ENCODE measurements at regions not wholly inside any gene's neighbourhood (a gene's known extent, or its start where the extent isn't known, plus 50 kb on each side); places are given as distances from the start of the nearest gene placed in this dataset.

DNA sequence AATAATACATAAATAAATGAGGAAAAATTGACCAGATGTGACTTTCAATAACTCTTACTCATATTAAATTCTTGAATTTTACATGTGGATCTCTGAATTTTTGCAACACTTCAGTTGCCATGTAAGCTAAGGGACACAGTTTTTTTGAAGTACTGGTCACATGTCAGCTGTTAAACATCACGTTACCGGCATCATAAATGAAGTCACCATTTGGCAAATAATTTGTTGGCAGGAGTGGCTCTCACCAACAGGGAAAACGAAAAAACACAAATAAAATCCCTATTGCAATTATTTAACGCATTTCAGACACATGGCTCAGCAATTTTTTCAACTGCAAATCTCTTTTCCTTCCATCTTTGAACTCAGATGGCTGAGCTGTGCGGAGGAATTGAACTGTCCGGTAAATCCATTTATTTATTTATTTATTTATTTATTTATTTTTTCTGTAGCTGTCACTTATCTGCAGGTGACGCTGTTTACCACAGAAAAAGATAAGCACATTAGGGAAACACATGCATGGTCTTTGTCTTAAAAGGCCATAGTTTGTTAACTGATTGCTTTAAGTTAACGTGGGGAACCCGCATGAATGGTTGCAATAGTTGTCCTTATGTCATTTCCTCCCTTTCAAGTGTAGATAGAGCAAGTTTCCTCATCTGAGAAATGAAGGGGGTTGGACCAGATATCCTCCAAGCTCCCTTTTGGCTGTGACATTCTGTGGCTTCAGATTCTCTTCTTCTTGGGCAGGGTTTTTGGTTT is 64.7 kb upstream of the JAZF1 start:
- Histone ChIP-seq H3K9me3 (ENCODE audit: low read depth) (no peaks in the 10 kb centered on the region), H3K36me3 (no peaks in the 10 kb centered on the region), H3K27me3 (no peaks in the 10 kb centered on the region), H3K4me3 (no peak overlapping the region), H3K4me1 (ENCODE audit: low read depth) (no peaks in the 10 kb centered on the region), H3K27ac (no peak overlapping the region)
- TF ChIP-seq, protein P1, sequence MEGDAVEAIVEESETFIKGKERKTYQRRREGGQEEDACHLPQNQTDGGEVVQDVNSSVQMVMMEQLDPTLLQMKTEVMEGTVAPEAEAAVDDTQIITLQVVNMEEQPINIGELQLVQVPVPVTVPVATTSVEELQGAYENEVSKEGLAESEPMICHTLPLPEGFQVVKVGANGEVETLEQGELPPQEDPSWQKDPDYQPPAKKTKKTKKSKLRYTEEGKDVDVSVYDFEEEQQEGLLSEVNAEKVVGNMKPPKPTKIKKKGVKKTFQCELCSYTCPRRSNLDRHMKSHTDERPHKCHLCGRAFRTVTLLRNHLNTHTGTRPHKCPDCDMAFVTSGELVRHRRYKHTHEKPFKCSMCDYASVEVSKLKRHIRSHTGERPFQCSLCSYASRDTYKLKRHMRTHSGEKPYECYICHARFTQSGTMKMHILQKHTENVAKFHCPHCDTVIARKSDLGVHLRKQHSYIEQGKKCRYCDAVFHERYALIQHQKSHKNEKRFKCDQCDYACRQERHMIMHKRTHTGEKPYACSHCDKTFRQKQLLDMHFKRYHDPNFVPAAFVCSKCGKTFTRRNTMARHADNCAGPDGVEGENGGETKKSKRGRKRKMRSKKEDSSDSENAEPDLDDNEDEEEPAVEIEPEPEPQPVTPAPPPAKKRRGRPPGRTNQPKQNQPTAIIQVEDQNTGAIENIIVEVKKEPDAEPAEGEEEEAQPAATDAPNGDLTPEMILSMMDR (IDR thresholded peaks at IDR 0.05; ENCODE audit: low read depth, low read length): no peak
- no peak for DNase-seq (ENCODE audit: low read depth in 1 of 2, low spot score in 1 of 2)

DNA sequence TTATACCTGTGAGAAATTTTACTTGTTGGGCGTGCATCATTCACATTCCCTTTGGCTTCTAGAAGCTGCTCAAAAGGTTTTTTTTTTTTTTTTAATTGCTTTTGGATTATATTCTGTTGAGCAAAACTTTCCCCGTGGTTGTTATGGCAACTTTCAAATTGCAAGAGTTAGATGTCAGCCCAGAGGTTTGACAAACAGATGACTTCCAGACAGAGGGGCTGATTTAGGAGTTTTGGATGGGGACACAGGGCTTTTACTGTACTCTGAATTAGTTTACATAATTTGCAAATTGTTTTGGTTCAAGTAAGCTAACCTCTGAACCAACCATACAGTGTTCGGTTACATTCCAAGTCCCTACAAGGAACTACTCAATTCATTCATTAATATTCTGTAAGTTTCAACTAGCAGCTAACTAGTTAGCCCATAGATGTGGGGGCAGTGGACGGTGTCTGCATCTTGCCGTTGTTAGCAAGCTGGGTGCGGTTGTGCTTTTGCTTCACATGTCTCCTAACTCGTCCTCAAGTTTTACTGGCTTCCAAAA is 66.4 kb upstream of the JAZF1 start:
- H3K27ac ChIP-seq: no peak overlapping the region
- H3K27me3 ChIP-seq: no peaks in the 10 kb centered on the region
- TF ChIP-seq, protein P1 (IDR thresholded peaks at IDR 0.05; ENCODE audit: low read depth, low read length): no peak

DNA sequence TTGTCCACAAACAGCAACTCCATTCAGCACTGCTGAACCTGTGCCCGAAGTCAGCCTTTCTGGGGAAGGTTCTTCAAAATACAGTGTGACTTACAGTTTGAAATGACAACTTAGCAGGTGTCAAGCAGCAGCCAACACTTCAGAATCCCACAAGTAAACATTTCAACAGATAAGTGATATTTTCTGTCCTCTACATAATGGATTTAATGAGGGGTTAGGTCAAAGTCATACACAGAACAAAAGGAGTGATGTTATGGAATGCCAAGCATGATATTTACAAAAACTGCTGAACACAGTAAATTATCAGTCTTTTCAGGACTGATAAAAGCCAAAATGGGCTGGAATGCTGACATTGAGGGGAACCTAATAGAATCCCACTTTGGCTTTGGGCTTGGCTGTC is 77.6 kb upstream of the JAZF1 start:
- no peak overlapping the region for H3K27ac ChIP-seq
- H3K27me3 ChIP-seq: no peaks in the 10 kb centered on the region
- no peaks in the 10 kb centered on the region for H3K4me1 ChIP-seq (ENCODE audit: low read depth)
- H3K9me3 ChIP-seq (ENCODE audit: low read depth): no peaks in the 10 kb centered on the region
- no peaks in the 10 kb centered on the region for H3K36me3 ChIP-seq
- DNase-seq (ENCODE audit: low read depth in 1 of 2, low spot score in 1 of 2): no peak
- H3K4me3 ChIP-seq: no peak overlapping the region
- TF ChIP-seq, protein P1 (IDR thresholded peaks at IDR 0.05; ENCODE audit: low read depth, low read length): no peak

More for the DNA sequence above, 66.4 kb upstream of the JAZF1 start:
- Histone ChIP-seq H3K4me1 (ENCODE audit: low read depth) (no peaks in the 10 kb centered on the region), H3K4me3 (no peak overlapping the region), H3K9me3 (ENCODE audit: low read depth) (no peaks in the 10 kb centered on the region), H3K36me3 (no peaks in the 10 kb centered on the region)
- no peak for DNase-seq (ENCODE audit: low read depth in 1 of 2, low spot score in 1 of 2)

DNA sequence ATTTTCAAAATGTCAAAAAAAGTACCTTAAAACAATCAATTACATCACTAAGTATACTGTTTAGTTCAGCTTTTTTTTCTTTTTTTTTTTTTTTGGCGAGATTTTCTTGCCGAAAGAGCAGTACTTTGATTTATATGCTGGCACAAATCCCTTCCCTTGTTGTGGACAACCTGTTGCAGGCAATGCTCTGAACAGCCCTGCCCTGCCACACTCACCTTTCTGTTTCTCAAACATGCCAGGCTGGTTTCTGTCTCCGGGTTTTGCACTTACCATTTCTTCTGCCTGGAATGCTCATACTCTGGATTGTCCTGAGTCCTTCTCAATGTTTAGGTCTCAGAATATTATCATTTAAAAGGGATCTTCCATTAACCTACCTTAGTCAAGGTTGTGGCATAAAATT is 80.4 kb upstream of the JAZF1 start:
- Histone ChIP-seq H3K4me1 (ENCODE audit: low read depth) (no peaks in the 10 kb centered on the region), H3K27me3 (no peaks in the 10 kb centered on the region), H3K36me3 (no peaks in the 10 kb centered on the region), H3K27ac (no peak overlapping the region), H3K4me3 (no peak overlapping the region), H3K9me3 (ENCODE audit: low read depth) (no peaks in the 10 kb centered on the region)
- TF ChIP-seq, protein P1 (IDR thresholded peaks at IDR 0.05; ENCODE audit: low read depth, low read length): no peak
- no peak for DNase-seq (ENCODE audit: low read depth in 1 of 2, low spot score in 1 of 2)

DNA sequence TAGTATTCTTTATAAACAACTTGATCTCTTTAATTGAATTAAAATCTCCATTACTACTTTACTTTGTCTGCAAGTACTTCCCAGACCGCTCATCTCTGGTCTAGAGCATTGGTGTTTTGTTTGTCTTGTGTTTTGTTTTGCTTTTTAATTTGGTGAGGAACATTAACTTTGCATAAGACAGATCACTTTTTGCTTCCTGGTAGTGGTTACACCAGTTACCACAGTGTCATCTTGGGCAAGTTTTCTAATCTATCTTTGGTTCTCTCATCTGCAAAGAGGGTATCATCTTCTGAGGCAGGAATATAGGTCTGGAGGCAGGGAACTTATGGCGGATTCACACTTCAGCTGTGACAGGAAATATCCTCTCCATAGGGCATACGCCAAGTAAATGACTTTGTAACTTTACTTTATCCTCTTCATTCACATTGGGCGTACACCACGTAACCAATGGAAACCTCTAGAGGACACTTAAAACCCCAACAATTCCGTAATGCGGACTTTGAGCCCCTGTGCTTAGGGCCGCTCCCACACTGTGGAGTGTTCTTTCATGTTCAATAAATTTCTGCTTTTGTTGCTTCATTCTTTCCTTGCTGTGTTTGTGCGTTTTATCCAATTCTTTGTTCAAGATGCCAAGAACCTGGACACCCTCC is 83.2 kb upstream of the JAZF1 start:
- no peaks in the 10 kb centered on the region for H3K4me1 ChIP-seq (ENCODE audit: low read depth)
- H3K27me3 ChIP-seq: no peaks in the 10 kb centered on the region
- no peaks in the 10 kb centered on the region for H3K9me3 ChIP-seq (ENCODE audit: low read depth)
- no peak overlapping the region for H3K27ac ChIP-seq
- no peaks in the 10 kb centered on the region for H3K36me3 ChIP-seq
- DNase-seq (ENCODE audit: low read depth in 1 of 2, low spot score in 1 of 2): no peak
- TF ChIP-seq, protein P1 (IDR thresholded peaks at IDR 0.05; ENCODE audit: low read depth, low read length): no peak
- no peak overlapping the region for H3K4me3 ChIP-seq
